C4-2B (cell line): ENCODE measurements at regions not wholly inside any gene's neighbourhood (a gene's known extent, or its start where the extent isn't known, plus 50 kb on each side); places are given as distances from the start of the nearest gene placed in this dataset.

Experiments
- ZFX ChIP-seq: fragments of 450-650 bp; IDR thresholded peaks from 2 replicates; pipeline ENCODE4 v1.6.1; 2017
- TF ChIP-seq, protein P1 (sequence below): fragments of 450-650 bp; conservative IDR thresholded peaks from 2 replicates; pipeline ENCODE4 v1.5.1; 2017; ENCODE audit warnings: mild to moderate bottlenecking

DNA sequence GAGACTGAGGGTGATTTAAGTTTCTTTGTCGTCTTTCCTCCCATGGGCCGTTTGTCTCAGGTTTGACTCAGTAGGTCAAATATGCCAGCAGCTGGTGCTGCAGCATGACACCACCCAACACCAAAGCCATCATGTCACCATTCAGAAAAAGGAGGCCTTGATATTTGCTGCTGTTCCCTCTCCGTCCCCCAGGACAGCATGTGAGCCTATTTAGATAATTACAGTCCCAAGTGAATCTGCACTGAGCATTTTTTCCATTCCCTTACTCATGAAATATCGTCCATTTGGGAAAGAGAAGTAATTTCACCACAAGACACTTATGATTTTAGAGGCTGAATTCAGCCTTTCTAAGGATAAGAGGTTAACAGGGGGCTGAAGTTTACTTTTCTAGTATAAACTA, 62.2 kb upstream of the ADORA2B start:
- TF ChIP-seq, protein P1, sequence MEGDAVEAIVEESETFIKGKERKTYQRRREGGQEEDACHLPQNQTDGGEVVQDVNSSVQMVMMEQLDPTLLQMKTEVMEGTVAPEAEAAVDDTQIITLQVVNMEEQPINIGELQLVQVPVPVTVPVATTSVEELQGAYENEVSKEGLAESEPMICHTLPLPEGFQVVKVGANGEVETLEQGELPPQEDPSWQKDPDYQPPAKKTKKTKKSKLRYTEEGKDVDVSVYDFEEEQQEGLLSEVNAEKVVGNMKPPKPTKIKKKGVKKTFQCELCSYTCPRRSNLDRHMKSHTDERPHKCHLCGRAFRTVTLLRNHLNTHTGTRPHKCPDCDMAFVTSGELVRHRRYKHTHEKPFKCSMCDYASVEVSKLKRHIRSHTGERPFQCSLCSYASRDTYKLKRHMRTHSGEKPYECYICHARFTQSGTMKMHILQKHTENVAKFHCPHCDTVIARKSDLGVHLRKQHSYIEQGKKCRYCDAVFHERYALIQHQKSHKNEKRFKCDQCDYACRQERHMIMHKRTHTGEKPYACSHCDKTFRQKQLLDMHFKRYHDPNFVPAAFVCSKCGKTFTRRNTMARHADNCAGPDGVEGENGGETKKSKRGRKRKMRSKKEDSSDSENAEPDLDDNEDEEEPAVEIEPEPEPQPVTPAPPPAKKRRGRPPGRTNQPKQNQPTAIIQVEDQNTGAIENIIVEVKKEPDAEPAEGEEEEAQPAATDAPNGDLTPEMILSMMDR, result no peak
- no peak for TF ChIP-seq ZFX
